RKO (cell line): ENCODE measurements at regions not wholly inside any gene's neighbourhood (a gene's known extent, or its start where the extent isn't known, plus 50 kb on each side); places are given as distances from the start of the nearest gene placed in this dataset.

Experiments
- DNase-seq: peaks from one replicate; pipeline ENCODE4 v3.0.0-alpha.2; 2016; ENCODE audit warnings: low spot score

GRCh38 chr5:173719731-173720082, 103.3 kb upstream of the BOD1 start:
- no peak for DNase-seq

DNA sequence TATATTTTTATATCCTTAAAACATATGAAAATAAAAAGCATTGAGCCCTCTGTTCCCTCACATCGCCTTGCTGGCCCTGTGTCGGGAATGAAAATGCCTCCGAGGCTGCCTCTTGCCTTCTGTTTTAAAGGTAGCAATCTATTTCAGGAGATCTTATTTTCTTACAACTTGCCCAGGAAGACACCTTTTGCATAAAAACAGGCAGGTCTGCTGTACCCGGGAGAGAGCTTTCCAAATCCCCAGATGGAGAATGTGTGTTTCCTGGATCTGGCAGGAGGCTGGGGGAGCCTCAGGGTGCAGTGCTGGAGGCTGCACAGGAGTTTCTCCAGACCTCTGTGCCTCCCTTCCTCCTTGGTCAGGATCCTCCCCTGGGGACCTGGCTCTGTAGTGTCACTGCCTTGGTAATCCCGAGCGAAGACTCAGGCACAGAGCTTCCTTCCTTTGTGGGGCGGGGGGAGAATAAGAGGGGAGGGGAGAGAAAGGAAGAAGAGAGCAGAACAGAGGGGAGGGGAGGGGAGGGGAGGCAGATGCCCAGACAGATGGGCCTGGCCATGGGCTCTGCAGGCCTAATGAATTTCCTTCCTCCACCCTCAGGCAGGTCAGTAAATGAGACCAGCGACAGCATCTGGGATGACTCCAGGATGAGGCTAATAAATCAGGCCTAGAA, 104.0 kb upstream of the BOD1 start:
- no peak for DNase-seq

DNA sequence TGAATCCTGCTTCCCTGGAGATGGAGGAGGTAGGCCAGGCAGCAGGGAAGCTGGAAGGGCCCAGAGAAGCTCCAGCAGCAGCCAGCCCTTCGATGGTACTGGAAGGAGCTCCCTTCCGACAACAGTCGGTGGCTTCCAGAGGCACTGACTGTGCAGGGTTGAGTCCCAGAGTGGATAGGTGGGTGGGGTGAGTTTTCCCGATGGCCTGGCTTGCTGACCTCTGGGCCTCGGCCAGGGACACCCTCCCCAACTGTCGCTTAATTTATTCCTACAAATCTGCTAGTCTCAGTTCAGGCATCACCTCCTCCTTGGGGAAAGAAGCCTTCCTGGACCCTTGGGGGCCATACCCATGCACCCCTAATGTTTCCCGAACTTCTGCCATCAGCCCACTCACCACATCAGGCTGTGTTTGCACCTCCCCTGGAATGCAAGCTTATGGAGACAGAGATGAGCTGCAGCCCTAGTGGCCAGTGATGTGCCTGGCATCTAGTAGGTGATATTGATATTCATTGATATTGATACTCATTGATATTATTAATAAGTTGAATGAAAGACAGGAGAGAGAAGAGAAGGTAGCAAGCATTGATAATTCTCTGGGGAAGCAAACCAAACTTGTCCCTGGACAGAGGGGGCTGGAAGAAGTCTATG, 104.6 kb upstream of the BOD1 start:
- DNase-seq: no peak

DNA sequence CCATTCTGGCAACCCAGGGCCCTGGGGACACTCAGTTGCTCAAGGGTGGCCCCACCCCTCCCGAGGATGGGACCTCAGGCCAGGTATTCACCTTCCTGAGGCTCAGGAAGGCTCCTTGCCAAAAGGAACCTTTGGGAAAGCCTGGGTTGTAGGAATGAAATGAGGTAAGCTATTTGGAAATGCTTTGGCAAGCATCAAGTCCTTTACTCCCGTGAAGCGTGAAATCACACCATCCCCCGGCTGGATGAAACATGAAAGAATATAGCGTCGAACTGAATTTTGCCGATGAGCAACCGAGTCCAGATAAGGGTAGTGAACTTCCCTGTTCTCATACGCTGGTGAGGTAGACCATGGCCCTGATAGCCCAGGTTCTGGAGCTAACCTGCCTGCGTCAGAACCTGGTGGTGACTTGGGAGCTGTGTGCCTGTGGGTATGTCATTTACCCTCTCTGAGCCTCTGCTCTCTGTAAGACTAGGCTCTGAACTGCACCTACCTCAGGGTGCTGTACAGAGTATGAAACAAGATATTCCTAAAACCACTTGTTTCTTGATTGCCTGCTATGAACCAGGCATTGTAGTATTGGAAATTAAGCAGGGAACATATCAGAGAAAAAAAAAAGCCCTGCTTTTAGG, 105.3 kb upstream of the BOD1 start:
- no peak for DNase-seq

GRCh38 chr5:173726846-173727557, 110.6 kb upstream of the BOD1 start:
- DNase-seq: no peak

GRCh38 chr5:173727839-173728778, 111.7 kb upstream of the BOD1 start:
- DNase-seq: no peak

DNA sequence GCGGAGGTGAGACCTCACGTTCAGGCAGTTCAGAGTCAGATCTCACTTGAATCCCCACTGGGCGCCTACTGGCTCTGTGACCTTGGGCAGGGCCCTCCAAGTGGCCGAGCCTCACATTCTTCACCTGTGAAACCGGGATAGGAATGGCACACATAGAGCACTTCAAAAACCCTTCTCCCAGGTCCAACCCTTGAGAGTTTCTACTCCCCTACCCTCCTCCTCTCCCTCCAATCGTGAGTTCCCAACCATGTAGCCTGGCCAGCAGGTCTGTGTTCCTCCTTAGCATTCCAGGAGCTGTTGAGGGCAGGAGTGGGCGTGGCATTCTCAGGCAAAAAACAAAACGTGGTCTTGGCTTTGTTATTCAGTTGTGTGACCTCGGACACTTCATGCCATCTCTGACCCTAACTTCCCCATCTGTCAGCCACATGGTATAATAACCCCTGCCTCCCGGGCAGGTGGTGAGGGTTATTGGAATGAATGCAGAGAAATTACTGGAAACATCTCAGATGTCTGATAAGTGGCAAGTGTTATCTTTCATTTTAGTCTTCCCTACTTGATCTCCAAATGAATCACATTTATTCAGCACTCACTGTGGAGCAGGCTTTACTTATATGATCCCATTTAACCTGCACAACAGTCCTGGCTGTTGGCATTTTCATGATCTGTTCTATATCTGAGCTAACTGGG, 112.8 kb upstream of the BOD1 start:
- no peak for DNase-seq

- no peak for DNase-seq
Observed at GRCh38 chr5:173730632-173731298, 114.3 kb upstream of the BOD1 start.

GRCh38 chr5:173733021-173733420, 116.6 kb upstream of the BOD1 start:
- DNase-seq: no peak

DNA sequence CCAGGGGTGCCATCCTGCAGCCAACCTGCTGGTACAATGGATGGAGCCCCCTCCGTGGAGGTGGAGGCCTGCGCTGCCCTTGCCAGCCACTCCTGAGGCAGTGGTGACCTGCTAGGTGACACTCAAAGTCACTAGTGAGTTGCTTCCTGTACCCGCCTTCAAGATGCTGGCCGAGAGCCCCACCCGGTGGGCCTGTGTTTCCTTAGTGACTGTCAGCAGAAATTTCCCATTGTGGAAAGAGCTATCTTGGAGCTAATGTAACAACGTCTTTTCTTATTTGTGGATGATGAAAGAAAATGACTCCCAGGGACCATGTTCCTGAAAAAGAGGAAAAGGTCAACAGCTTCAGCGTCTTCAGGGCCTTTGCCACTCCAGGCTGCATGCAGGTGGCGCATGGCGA, 117.0 kb upstream of the BOD1 start:
- DNase-seq: no peak

DNA sequence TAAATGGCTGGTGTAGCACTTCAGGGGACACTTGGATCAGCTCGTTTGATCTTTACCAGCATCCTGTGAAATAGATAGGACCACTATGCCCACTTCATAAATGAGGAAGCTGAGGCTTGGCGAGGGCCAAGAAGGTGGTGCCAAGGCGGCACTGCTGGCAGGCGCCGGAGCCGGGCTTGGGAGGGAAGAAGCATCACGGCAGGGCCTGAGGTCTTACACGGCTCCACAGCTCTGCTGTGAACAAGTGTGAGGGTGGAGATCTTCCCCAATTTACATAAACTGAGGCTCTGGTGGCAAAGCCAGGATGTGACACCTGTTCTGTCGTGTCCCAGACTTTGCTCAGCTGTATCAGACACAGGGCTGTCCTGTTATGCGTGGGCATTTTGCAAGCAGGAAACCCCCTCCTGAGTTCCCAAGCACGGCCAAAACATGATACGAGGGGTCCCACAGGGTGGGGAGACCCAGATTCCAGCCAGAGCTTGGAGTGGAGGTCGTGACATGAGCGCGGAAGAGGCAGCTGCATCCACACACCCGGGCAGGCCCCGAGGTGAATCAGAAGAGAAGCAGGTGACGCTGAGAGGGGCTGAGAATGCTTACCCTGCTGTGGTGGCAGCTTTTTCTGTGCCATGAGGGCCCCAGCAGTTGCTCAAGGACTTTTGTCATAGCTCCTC, 117.5 kb upstream of the BOD1 start:
- DNase-seq: no peak

DNA sequence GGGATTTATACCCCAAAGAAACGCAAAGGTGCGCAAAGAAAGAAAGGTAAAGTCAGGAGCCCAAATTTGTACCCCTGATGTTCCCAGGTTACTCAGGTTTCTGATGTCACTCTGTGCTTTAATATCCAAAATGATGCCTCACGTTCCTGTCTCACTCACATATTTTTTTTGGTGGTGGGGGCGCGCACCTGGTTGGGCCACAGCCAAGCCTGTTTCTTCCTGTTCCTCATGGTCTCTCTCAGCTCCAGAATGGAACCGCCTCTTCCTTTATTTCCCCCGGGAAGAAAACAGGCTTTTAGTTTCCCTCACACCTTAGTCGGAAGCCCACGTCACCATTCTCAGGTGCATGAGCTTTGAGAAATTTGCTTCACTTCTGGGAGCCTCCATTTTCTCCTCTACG, 118.3 kb upstream of the BOD1 start:
- no peak for DNase-seq

DNA sequence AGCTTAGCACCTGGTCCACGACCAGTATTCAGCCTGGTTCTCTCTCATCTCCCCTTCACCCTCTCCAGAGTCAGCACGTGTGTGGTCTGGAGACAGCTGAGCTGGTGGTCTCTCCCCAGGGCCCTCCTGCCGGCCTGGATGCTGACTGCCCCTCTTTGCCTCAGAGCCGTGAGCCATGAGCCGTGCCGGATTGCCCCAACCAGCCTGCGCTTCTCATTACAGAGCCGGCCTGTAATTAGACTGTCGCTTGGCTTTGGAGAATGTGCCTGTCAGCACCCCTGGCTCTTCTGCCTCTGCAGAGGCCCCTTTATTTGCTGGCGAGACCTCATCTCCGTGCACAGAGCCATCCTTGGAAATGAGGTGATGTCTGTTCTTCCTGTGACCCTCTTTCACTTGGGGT, 118.7 kb upstream of the BOD1 start:
- DNase-seq: no peak

DNA sequence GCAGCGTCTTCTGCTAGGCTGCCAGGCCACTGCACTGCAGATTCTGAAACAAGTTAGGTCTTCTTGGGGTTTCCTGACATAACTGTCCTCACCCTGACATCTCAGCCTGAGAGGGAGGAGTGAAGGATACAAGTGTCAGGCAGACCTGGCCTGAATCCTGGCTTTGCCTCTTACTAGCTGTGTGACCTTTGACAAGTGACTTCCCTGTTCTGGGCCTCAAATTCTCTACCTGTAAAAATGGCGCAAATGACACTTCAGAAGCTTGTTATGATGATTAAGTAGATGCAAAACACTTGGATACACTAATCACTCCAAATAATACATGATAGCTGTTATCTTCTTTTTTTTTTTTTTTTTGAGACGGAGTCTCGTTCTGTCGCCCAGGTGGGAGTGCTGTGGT, 119.2 kb upstream of the BOD1 start:
- DNase-seq: no peak

DNA sequence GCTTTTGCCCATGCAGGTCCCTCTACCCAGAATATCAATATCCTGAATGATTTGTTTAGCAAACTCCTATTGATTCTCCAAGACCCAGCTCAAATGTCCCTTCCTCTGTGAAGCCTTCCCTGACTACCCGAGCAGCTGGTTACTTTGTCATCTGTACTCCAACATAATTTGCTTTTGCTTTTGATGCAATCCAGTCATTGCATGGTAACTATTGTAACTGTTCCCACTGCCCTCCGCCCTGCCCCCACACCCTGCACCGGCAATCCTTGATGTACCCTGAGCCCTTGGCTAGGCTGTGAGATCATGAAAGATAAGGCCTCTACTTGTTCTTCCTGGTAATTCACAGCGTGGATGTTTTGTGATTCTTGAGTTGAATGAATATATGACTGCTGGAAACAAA, 119.9 kb upstream of the BOD1 start:
- no peak for DNase-seq

DNA sequence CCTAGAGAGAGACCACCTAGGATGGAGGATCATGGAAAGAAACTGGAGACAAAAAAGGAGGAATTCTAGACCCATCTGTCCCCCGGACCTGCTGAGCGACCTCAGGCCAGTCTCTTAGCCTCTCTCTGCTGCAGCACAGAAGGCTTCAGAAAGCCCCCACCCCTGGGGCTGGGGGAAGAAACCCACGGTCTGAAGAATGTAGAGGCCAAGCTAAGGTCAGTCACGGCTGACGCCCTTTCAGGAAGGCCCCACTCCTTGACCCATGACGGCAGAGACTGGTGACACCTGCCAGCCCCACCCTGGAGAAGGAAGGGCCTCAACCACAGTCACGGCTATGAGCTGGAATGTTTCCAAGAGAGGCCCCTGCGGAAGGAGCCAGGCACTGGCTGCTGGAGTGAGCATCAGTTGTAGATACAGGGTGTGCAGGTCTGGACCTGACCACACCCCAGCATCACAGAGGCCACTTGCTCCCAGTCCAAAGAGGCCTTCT, 120.5 kb upstream of the BOD1 start:
- no peak for DNase-seq

GRCh38 chr5:173739741-173740140, 123.3 kb upstream of the BOD1 start:
- DNase-seq: no peak

DNA sequence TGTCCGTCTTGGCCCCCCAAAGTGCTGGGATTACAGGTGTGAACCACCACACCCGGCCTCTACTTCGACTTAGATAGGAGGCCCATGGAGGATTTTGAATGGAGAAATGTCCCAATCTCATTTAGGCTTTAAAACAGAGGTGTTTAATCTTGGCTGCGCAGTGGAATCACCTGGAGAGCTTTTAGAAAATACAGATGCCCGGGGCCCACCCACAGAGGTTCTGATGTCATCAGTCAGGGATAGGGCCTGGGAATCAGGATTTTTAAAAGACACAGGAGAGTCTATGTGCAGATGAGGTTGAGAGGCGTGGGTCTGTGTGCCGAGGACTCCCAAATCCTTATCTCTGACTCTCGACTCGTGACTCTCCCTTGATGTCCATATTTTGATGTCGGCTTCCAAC, 124.0 kb upstream of the BOD1 start:
- no peak for DNase-seq

DNA sequence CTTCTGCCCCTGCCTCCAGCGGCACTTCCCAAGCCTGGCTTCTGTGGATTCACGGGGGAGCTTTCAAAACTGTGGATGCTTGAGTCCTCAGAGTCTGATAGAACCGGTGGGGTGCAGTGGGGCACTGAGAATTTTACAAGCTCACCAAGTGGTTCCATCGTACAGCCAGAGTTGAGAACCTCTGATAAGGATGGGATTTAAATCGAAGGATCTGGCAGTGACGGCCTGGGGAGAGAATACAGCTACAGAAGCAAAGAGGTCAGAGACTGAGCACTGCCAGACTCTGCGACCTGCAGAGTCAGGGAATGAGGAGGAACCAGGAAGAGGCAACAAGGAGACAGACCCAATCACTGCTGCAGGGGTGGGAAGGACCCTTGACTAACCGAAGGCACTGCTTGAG, 124.6 kb upstream of the BOD1 start:
- DNase-seq: no peak
